Ammon's horn (tissue), 1 donor: ENCODE measurements at regions not wholly inside any gene's neighbourhood (a gene's known extent, or its start where the extent isn't known, plus 50 kb on each side); places are given as distances from the start of the nearest gene placed in this dataset.
"Not testable (repeated sequence)": the region's sequence is repeated elsewhere in the genome, so short reads cannot be mapped to it uniquely, and the experiment has no call there.

ENCODE experiments used
- DNase-seq: peaks from one replicate; pipeline ENCODE4 v3.0.0-alpha.2; 2016; ENCODE audit warnings: low spot score

DNA sequence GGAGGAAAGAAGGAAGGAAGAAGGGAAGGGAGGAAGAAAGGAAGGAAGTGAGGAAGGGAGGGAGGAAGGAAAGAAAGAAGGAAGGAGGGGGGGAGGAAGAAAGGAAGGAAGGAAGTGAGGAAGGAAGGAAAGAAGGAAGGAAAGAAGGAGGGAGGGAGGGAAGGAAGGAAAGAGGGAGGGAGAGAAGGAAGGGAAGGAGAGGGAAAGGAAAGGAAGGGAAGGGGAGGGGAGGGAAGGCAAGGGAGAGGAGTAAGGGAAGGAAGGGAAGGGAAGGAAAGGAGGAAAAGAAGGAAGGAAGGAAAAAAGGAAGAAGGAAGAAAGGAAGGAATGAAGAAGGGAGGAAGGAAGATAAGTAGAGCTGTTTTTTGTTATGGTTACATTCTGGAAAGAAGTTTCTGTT, 141.2 kb downstream of the LRRC3B start:
- no peak for DNase-seq

GRCh38 chr3:26766031-26766430, 143.5 kb downstream of the LRRC3B start:
- no peak for DNase-seq

- peak; percentile 20 for DNase-seq
These were observed 145.6 kb downstream of the LRRC3B start for GRCh38 chr3:26768068-26768651.

- DNase-seq, result no peak
These were observed 177.2 kb downstream of the LRRC3B start for GRCh38 chr3:26799679-26800317.

GRCh38 chr3:26807272-26807671, 184.7 kb downstream of the LRRC3B start:
- no peak for DNase-seq

DNA sequence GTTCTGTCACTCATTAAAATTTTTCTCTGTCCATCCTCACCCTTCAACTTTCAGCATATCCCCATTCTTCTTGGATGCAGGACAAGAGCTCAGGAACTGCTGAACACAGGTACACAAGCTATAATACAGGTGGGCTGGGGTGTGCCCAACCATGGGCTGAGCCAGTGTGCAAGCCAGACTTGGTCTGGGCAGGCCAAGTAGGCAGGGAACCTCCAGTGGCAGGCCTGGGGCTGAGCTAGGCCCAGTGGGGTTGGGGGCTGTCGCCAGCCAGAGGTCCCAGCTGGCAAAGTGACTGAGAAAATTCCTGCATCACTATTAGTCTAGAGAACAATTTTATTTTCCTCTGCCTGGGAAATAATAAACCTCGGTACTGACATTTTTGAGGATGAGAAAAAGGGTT, 202.9 kb downstream of the LRRC3B start:
- no peak for DNase-seq

DNA sequence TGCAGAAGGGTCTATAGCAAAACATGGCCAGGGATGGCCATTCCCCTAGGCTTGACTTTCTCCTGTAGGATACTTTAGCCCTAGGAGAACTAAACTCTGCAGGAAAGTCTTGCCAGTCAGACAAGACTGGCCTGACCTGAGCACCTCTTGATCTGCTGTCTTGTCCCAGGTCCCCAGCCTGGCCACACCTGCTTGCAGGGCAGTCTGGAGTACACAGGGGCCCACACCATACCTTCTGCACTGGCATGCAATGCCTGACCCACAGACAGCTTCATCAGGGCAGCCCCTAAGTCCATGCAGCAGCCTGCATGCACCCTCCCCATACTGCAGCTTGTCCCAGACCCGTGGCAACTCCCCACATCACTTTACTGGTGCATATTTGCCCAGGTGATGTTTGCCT, 204.6 kb downstream of the LRRC3B start:
- no peak for DNase-seq

- DNase-seq, result no peak
These were observed 215.5 kb downstream of the LRRC3B start for GRCh38 chr3:26838026-26838425.

GRCh38 chr3:26839001-26839400, 216.4 kb downstream of the LRRC3B start:
- no peak for DNase-seq

DNA sequence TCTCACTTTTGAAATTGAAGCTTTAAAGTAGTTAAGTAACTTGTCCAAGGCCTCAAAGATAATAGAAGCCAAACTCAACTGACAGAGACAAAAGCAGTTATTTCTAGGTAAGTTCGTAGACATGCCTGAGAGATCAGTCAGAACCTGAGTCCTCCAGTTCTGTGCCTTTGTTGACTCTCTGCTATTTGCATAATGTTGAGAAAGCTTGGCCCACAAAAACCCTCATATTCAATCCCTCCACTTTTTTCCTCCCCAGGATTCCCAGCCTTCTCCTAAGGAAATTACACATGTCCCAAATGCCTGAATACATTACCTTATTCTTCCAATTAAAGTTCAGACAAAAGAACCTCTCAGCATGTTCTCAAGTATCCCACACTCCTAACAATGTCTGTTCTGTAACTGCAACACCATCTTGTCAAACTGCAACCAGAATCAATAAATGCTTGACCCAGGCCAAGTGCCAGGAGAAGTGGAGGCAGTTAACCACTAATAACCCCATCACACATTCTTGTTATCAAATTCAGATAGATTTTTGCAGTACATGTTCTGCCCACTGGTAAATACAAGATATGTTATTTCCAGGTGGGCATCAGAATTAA, 217.8 kb downstream of the LRRC3B start:
- DNase-seq, result no peak

DNA sequence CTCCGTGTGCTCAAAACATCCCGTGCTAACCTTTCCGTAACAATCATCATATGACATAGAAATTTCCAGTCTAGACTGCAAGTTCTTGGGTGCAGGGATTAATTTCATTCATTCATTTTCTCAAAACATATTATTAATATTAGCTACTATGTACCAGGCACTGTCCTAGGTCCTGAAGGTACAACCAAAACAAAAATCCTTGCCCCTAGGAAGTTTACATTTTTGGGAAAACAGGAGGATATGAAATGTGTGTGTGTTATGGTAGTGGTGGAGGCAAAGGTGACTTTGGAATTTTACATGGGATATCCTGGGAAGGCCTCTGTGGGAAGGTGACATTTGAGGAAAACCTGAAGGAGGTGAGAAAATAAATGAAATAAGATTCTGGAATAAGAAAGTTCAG, 222.6 kb downstream of the LRRC3B start:
- no peak for DNase-seq

GRCh38 chr3:26847680-26848079, 225.1 kb downstream of the LRRC3B start:
- DNase-seq, result no peak

DNA sequence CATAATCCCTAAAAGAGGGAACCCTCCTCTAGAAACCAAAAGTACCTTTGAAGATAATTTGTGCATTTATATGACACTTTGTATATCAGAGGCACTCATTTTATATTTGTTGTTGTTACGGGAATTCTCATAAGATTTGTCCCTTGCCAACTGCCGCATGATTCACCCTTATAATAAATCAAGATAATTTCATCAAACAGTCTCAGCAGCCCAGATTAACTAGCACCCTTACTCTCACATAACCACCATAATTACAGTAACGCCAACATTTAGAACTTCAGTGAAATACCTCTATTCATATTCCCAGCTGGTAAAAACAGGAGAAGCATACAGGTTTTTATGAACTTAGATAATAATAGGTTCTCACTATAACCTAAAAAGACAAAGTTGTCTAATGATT, 271.9 kb downstream of the LRRC3B start:
- no peak for DNase-seq

DNA sequence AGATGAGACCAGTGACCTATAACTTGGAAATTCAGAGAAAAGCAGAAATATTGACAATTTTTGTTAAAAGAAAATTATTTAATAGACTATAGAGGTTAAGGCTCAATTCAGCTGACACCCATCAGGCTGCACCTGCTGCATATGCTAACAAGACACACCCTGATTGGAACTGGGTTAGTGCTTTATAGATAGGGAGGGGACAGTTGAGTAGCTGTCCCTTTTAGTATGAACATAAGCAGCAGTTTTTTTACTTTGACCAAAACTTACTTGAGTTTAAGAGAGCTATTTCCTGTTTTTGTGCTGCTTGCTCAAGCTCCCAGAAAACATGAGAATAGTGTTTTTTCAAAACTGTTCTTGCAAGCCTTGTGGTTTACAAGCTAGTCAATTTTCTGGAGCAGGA, 292.6 kb downstream of the LRRC3B start:
- DNase-seq, result no peak

DNA sequence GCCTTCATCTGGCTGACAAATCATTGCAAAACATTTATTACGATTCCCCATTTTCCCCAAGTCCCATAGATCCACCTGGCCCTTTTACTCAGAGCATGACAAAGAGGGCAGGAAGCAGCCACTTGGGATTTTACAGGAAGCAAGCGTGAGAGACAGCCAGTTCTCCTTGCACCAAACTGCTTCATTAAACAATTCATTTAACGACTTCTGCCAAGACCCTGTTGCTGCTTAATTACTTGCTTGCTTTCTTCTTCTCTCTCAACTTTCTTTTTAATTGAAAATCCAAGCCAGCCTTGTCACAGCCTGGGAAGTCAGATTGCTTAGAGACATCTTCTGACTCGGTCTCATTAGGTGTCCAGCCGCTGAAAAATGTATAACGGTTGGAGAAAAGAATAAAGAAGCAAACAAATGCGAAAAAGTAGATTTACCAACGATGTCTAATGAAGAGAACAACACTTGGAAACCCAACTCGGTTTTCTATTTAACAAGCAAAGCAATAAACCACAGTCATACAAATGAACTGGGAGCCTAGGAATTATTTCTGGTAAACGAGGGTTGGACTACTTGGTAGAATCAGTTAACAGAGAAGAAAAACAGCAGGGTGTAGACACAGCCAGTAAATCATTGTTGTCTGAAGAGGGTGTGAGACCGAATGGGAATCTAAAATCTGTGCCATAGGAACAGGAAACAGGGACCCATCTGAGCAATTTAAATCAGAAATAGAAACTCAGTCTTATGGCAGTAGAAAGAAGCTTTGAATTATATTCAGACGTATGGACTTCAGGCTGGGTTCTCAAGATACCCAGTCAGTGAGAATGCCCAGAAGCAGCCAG, 298.3 kb downstream of the LRRC3B start:
- DNase-seq, result peak; percentile 48

- no peak for DNase-seq
These were observed 309.3 kb downstream of the LRRC3B start for GRCh38 chr3:26931896-26932295.

DNA sequence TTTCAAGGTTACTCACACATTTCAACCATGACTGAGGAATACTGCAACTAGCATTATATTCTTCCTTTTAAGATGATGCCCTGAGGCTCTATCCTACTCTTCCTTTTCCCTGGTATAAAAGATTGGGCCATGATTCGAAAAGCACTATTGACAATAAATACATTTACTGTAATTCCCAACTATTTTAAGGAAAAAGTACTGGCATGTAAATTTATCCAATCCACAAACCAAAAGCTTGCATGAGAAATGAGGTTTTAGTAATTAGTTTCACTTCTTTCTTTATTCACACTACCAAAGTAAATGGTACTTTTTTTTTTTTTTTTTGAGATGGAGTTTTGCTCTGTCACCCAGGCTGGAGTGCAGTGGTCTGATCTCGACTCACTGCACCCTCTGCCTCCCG, 310.2 kb downstream of the LRRC3B start:
- DNase-seq, result no peak

GRCh38 chr3:26945480-26945879, 322.9 kb downstream of the LRRC3B start:
- not testable (repeated sequence) for DNase-seq

- DNase-seq, result no peak
These were observed 337.8 kb downstream of the LRRC3B start for GRCh38 chr3:26960382-26960781.

DNA sequence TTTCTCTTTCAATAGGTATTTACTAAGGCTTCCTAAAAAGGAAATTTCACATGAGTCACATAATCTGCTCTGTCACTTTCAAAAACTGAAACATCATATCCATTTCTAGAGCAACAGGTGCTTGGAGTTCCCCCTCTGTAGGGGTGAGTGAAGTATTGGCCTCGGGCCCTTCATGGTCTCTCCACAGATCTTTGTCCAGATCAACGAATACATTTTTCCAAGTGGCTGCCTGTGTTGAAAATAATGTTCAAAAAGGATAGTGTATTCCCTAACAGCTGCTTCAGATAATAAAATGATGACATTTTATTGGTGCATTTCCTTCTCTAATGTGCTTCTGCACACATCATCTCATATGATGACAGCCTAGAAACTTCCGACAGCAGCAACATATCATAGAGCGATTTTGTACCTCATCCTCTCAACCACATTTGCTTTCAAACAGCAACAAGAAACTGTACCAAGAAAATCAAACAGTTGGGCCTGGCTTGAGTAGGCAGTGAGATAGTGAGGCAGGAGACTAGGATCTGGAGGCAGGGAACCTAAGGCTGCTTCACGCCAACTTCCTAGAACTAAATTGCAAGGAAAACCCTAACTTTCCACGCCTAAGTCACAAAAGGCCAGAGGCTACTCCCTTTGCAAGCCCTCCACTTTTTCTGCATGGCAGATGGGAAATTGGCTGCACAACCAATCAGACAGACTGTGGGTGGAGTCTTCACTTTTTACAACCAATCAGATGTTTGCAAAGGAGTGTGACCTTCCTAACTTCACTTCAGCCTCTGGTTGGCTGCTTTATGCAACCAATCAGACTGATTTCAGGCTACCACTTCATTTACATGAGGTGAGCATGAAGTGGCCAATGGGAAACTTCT, 340.2 kb downstream of the LRRC3B start:
- no peak for DNase-seq

DNA sequence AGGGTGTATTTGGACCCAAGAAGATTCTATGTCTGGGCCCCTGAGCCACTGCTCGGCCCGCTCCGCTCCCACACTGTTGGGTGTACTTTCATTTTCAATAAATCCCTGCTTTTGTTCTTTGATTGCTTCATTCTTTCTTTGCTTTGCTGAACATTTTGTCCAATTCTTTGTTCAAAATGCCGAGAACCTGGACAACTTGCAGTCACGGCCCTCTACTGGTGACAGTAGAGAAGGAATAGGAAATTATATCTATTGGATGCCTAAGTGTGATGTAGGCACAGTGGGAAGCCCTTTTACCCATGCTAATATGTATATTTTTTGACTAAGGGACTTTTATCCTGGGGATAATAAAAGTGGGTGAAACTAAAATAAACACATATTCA, 340.8 kb downstream of the LRRC3B start:
- no peak for DNase-seq

DNA sequence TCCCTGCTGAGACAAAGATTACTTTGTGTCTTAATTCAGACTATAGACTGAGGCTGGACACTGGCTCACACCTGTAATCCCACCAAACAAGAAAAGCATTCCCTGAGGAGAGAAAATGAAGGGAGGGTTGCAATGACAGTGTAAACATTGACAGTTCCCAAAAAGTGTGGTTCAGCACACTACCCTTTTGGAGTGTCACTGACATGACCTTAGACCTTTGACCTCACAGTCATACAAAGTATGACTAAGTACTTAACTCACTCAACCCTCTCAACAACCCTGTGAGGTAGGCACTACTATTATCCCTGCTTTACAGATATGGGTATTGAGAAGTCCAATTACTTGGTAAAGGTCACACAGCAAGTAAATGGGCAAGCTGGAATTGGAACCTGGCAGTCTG, 341.7 kb downstream of the LRRC3B start:
- no peak for DNase-seq
